GM23338 (cell line): ENCODE measurements at regions not wholly inside any gene's neighbourhood (a gene's known extent, or its start where the extent isn't known, plus 50 kb on each side); places are given as distances from the start of the nearest gene placed in this dataset.

Experiments
- ATAC-seq: fragments of 200-7000 bp; cut with Tn5 transposase; 3 replicates; pipeline ENCODE4 v1.9.1; 2020
- DNase-seq: peaks from one replicate; pipeline ENCODE4 v3.0.0-alpha.2; 2015; ENCODE audit warnings: low spot score
- H2AFZ ChIP-seq: fragments of 200-600 bp; sonication (generic); 2 replicates; pipeline ENCODE4 v1.8.0; 2016; ENCODE audit warnings: antibody characterized with exemption, mild to moderate bottlenecking, moderate library complexity
- H3F3A ChIP-seq: fragments of 200-600 bp; sonication (generic); replicated peaks from 2 replicates; pipeline ENCODE4 v1.8.0; 2017; ENCODE audit warnings: antibody characterized with exemption, mixed run types, low read depth
- H3K27ac ChIP-seq: fragments of 200-600 bp; sonication (generic); 2 replicates; pipeline ENCODE4 v1.6.1; 2016; ENCODE audit warnings: low read depth
- H3K27me3 ChIP-seq: fragments of 200-600 bp; sonication (generic); 2 replicates; pipeline ENCODE4 v1.8.0; 2016; ENCODE audit warnings: mild to moderate bottlenecking, mixed run types, moderate library complexity; ENCODE audit not compliant: insufficient read depth
- H3K36me3 ChIP-seq: fragments of 200-600 bp; sonication (generic); 2 replicates; pipeline ENCODE4 v1.8.0; 2016; ENCODE audit warnings: mild to moderate bottlenecking; ENCODE audit not compliant: insufficient read depth
- H3K4me1 ChIP-seq: fragments of 200-600 bp; sonication (generic); 2 replicates; pipeline ENCODE4 v1.8.0; 2016; ENCODE audit warnings: mild to moderate bottlenecking, moderate library complexity; ENCODE audit not compliant: insufficient read depth
- H3K4me2 ChIP-seq: fragments of 200-600 bp; sonication (generic); 2 replicates; pipeline ENCODE4 v1.7.1; 2017; ENCODE audit warnings: mixed run types
- H3K4me3 ChIP-seq: fragments of 200-600 bp; sonication (generic); 2 replicates; pipeline ENCODE4 v1.6.1; 2016; ENCODE audit warnings: mixed run types
- H3K79me2 ChIP-seq: fragments of 200-600 bp; sonication (generic); replicated peaks from 2 replicates; pipeline ENCODE4 v1.8.0; 2017; ENCODE audit warnings: mild to moderate bottlenecking; ENCODE audit not compliant: insufficient read depth
- H3K9me2 ChIP-seq: fragments of 200-600 bp; sonication (generic); 2 replicates; pipeline ENCODE4 v1.8.0; 2017; ENCODE audit not compliant: insufficient read depth
- H4K20me1 ChIP-seq: fragments of 200-600 bp; sonication (generic); replicated peaks from 2 replicates; pipeline ENCODE4 v1.8.0; 2017; ENCODE audit warnings: mild to moderate bottlenecking; ENCODE audit not compliant: insufficient read depth
- H3K27ac Mint-ChIP-seq: 2 replicates; pipeline ENCODE4 v1.8.0; 2020; ENCODE audit warnings: inconsistent platforms, mild to moderate bottlenecking, moderate library complexity, mixed read lengths
- H3K27me3 Mint-ChIP-seq: 3 replicates; pipeline ENCODE4 v1.8.0; 2022; ENCODE audit warnings: low read depth, mild to moderate bottlenecking, moderate library complexity, mixed read lengths, inconsistent platforms; ENCODE audit not compliant: insufficient read depth, poor library complexity
- H3K36me3 Mint-ChIP-seq: 3 replicates; pipeline ENCODE4 v1.8.0; 2021; ENCODE audit warnings: low read depth, mild to moderate bottlenecking, inconsistent platforms, moderate library complexity, mixed read lengths
- H3K4me1 Mint-ChIP-seq: 3 replicates; pipeline ENCODE4 v1.8.0; 2020; ENCODE audit warnings: mild to moderate bottlenecking, inconsistent platforms, mixed read lengths
- H3K4me3 Mint-ChIP-seq: 3 replicates; pipeline ENCODE4 v1.8.0; 2021; ENCODE audit warnings: moderate library complexity, mild to moderate bottlenecking, inconsistent platforms, mixed read lengths
- H3K9me3 Mint-ChIP-seq: 3 replicates; pipeline ENCODE4 v1.8.0; 2020; ENCODE audit warnings: moderate library complexity, mild to moderate bottlenecking, inconsistent platforms, mixed read lengths
- CREB1 ChIP-seq: fragments of 250-450 bp; sonication (Bioruptor Pico); IDR thresholded peaks from 2 replicates; pipeline ENCODE4 v1.5.0; 2020; ENCODE audit warnings: low read depth, mild to moderate bottlenecking, moderate library complexity
- CTCF ChIP-seq, 2 experiments: fragments of 200-600 bp in 1 of 2; sonication (generic) in 1 of 2; conservative IDR thresholded peaks; 2 replicates each; pipeline versions ENCODE4 v1.5.1 to v1.6.1; 2016 to 2017; ENCODE audit warnings: antibody characterized with exemption in 2 of 2, low read depth in 2 of 2, mild to moderate bottlenecking in 2 of 2, moderate library complexity in 1 of 2
- ETS1 ChIP-seq: IDR thresholded peaks from 2 replicates; pipeline ENCODE4 v1.6.1; 2016; ENCODE audit warnings: antibody characterized with exemption
- EZH2 ChIP-seq: fragments of 200-600 bp; sonication (generic); IDR thresholded peaks from one replicate; pipeline ENCODE4 v1.8.0; 2017; ENCODE audit warnings: antibody characterized with exemption, mild to moderate bottlenecking, low read depth; ENCODE audit not compliant: unreplicated experiment
- EZH2phosphoT487 ChIP-seq: fragments of 200-600 bp; sonication (generic); IDR thresholded peaks from one replicate; pipeline ENCODE4 v1.8.1; 2018; ENCODE audit warnings: antibody characterized with exemption; ENCODE audit not compliant: unreplicated experiment
- JUNB ChIP-seq: IDR thresholded peaks from one replicate; pipeline ENCODE4 v1.6.1; 2016; ENCODE audit warnings: antibody characterized with exemption; ENCODE audit not compliant: unreplicated experiment
- NANOG ChIP-seq: IDR thresholded peaks from 2 replicates; pipeline ENCODE4 v1.6.1; 2016; ENCODE audit warnings: antibody characterized with exemption, borderline replicate concordance
- POLR2AphosphoS5 ChIP-seq: IDR thresholded peaks from 2 replicates; pipeline ENCODE4 v1.6.1; 2016; ENCODE audit warnings: antibody characterized with exemption, low read depth
- REST ChIP-seq: IDR thresholded peaks from one replicate; pipeline ENCODE4 v1.6.1; 2018; ENCODE audit warnings: antibody characterized with exemption; ENCODE audit not compliant: unreplicated experiment
- STAT1 ChIP-seq: IDR thresholded peaks from one replicate; pipeline ENCODE4 v1.6.1; 2016; ENCODE audit warnings: antibody characterized with exemption; ENCODE audit not compliant: unreplicated experiment
- ZNF114 ChIP-seq: fragments of 250-450 bp; sonication (Bioruptor Pico); IDR thresholded peaks from 2 replicates; pipeline ENCODE4 v1.5.0; 2020; ENCODE audit warnings: mild to moderate bottlenecking, moderate library complexity
- ZNF331 ChIP-seq: fragments of 250-450 bp; sonication (Bioruptor Pico); IDR thresholded peaks from 2 replicates; pipeline ENCODE4 v1.5.0; 2020; ENCODE audit warnings: low read depth, mild to moderate bottlenecking, moderate library complexity
- ZNF462 ChIP-seq: fragments of 250-450 bp; sonication (Bioruptor Pico); IDR thresholded peaks from 2 replicates; pipeline ENCODE4 v1.5.0; 2020; ENCODE audit warnings: mild to moderate bottlenecking, moderate library complexity

GRCh38 chr6:79138146-79138545 lies 60.1 kb upstream of the PHIP start:
- Histone ChIP-seq H3K9me2 (peaks cover 4% of the 10 kb centered on the region; the same call in 1 of the 2 replicates), H3K27me3 (no peaks in the 10 kb centered on the region), H3K27ac (no peak overlapping the region), H3K36me3 (no peaks in the 10 kb centered on the region), H3K4me3 (no peak overlapping the region), H4K20me1 (no peaks in the 10 kb centered on the region), H2AFZ (no peak overlapping the region), H3K79me2 (no peaks in the 10 kb centered on the region), H3F3A (no peaks in the 10 kb centered on the region), H3K4me2 (no peak overlapping the region), H3K4me1 (peaks cover under 1% of the 10 kb centered on the region; the same call in 1 of the 2 replicates)
- TF ChIP-seq CREB1 (CRISPR knock-in tag) (no peak), ZNF462 (no peak), CTCF (conservative IDR thresholded peaks at IDR 0.05; ENCODE audit: low read depth in 2 of 2) (no peak), STAT1 (no peak), ZNF114 (CRISPR knock-in tag) (no peak), REST (no peak), NANOG (no peak), EZH2phosphoT487 (no peak), ZNF331 (CRISPR knock-in tag) (no peak), EZH2 (no peak), POLR2AphosphoS5 (no peak), ETS1 (no peak), JUNB (no peak)
- H3K36me3 Mint-ChIP-seq: peaks cover 31% of the 10 kb centered on the region
- no peak overlapping the region for H3K27ac Mint-ChIP-seq
- DNase-seq: no peak
- peaks cover 40% of the 10 kb centered on the region for H3K9me3 Mint-ChIP-seq
- H3K27me3 Mint-ChIP-seq: peaks cover 2% of the 10 kb centered on the region
- ATAC-seq: no peak
- H3K4me3 Mint-ChIP-seq: no peak overlapping the region
- peaks cover 2% of the 10 kb centered on the region; the same call in 1 of the 3 replicates for H3K4me1 Mint-ChIP-seq
